ENCODE measurements at regions not wholly inside any gene's neighbourhood (a gene's known extent, or its start where the extent isn't known, plus 50 kb on each side); places are given as distances from the start of the nearest gene placed in this dataset.

DNA sequence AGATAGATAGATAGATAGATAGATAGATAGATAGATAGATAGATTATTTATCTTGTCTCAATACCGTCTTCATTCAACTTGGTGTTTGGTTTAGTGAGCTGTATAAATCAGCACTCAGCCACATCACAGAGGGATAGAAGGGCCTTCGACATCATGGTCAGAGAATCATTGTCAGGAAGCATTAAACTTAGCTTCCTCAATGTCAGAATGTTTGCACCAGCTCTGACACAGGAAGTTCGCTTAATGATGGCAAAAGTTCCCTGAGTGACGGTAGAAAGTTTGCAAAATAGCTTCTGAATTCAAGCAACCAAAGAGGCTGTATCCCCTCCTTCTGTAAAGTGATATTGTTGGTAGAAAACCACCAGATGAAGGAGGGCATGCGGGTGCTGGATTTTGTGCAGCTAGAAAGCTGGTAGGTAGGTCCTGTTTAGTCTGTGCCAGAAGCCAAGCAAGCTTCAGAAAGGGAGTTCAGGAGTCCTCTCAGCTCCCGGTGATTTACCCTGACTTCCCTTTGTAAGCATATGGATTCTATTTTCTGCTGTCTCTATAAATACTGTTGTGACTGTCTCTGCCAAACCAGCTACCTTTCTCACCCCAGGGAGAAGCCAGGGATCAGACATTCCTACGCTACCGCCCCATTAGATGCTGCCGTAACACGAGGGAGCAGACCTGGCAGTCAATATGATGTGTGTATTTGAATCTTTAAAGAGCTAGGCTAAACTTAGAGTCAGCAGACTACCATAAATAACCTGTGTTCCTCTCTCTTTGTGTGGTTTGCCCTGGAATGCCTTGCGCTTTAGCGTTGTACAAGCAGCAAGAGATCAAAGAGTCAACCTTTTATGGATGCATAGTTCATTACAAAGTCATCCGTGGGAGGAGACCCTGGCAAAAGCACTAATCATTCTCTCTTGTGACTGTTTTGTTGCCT lies 200.5 kb upstream of the KIAA1217 start:
- TF ChIP-seq, protein P1, sequence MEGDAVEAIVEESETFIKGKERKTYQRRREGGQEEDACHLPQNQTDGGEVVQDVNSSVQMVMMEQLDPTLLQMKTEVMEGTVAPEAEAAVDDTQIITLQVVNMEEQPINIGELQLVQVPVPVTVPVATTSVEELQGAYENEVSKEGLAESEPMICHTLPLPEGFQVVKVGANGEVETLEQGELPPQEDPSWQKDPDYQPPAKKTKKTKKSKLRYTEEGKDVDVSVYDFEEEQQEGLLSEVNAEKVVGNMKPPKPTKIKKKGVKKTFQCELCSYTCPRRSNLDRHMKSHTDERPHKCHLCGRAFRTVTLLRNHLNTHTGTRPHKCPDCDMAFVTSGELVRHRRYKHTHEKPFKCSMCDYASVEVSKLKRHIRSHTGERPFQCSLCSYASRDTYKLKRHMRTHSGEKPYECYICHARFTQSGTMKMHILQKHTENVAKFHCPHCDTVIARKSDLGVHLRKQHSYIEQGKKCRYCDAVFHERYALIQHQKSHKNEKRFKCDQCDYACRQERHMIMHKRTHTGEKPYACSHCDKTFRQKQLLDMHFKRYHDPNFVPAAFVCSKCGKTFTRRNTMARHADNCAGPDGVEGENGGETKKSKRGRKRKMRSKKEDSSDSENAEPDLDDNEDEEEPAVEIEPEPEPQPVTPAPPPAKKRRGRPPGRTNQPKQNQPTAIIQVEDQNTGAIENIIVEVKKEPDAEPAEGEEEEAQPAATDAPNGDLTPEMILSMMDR (IDR thresholded peaks at IDR 0.05), result no peak
- TF ChIP-seq POLR2A (IDR thresholded peaks at IDR 0.05), result no peak
